HG03159 (cell line): ENCODE measurements at regions not wholly inside any gene's neighbourhood (a gene's known extent, or its start where the extent isn't known, plus 50 kb on each side); places are given as distances from the start of the nearest gene placed in this dataset.
"Not testable (repeated sequence)": the region's sequence is repeated elsewhere in the genome, so short reads cannot be mapped to it uniquely, and the experiment has no call there.

Source experiments
- ATAC-seq: cut with Tn5 transposase; IDR thresholded peaks from one replicate; pipeline ENCODE4 v1.9.1; 2021; ENCODE audit warnings: mild to moderate bottlenecking, moderate library complexity; ENCODE audit not compliant: unreplicated experiment

DNA sequence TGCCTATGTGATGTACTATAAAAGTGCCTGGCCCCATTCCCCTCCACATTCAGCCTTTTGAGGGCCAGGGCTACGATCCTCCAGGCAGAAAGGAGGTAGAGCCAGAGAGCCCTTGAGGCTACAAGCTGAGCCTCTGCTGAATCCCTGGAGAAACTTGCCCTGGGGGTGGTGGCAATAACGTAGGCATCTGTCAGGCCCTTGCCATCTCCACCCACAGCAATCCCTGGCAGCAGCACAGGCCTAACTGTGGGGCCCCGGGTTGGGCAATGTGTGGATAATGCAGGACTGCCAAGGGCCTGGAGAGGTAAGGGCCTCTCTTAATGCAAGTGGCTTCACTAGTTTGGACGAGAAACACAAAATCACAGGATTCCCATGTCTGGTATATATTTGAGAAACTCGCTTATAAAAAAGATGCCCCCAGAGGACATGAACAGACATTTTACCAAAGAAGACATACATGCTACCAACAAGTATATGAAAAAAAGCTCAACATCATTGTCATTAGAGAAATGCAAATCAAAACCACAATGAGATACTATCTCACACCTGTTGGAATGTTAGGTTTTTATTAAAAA lies 99.0 kb downstream of the QRSL1 start:
- no peak for ATAC-seq

DNA sequence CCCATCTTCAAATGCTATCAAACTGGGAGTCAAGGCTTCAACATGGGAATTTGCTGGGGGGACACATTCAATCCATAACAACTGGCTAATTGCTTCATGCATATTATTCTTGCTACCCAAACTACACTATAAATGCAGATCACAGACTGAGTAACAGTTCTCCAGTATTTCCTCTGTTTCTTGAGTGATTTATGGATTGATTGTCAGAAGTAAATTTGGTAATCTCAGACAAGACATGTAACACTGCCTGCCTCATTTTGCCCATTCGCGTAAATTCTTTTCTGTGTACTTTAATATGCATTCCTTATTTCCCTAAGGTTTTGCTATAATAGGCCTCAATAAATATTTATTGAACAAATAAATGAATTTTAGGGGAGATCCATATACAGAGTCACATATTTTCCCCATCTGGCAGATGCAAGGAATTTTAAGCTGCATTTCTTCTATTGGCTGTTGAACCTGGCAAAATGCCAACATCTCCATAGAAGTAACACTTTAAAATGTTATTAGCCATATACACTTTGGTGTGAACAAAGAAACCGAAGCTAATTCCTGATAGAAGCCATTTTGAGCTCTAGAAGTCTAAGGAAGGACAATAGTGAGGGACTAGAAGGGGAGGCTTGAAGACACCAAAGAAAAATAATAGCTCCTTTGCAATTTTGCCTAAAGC lies 98.2 kb downstream of the QRSL1 start:
- ATAC-seq, result no peak

DNA sequence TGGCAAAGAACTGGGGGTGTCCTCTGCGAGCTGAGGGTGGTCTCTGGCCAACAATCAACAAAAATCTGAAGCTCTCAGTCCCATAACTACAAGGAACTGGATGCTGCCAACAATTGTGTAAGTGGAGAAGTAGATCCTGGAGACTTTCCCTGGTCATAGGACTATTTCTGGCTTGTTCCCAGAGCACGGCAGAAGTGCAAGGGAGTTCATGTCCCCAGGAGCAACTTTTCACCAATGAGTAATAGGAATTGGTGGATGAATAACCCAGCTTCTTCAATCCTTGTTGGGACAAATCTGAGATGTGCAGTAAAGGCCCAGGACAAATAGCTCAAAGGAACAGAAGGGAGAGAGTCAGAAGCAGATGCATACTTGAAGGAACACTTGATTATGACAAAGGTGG lies 95.5 kb downstream of the QRSL1 start:
- no peak for ATAC-seq

DNA sequence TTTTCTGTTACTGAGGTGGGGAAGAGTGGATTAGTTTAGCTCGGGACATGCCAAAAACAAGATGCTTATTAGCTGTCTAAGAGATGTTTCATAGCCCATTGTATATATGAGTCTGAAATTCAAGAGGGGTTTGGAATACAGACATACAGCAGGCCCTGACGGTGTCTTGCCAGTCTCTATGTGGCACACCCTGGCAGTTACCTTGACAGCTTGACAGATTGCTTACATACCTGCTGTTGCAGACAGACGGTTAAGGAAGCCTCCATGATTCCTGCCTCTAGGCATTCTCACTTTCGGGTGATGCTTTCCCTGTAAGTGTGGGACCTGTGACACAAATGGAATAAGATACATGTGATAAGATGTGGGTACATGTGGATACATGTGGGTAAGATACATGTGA lies 95.0 kb downstream of the QRSL1 start:
- no peak for ATAC-seq

DNA sequence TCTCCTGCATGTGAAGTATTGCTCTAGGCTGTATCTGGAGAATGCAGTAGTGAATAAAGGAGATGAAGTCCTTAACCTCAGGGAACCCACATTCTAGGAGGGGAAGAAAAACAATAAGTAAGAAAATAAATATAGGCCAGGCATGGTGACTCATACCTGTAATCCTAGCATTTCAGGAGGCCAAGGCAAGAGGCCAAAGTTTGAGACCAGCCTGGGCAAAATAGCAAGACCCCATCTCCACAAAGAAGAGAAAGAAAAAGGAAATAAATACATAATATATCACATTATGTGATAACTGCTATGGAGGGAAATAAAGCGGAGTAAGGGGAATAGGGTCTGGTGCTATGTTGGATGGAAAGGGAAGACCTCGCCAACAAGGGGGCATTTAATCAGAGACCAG lies 94.0 kb downstream of the QRSL1 start:
- not testable (repeated sequence) for ATAC-seq

DNA sequence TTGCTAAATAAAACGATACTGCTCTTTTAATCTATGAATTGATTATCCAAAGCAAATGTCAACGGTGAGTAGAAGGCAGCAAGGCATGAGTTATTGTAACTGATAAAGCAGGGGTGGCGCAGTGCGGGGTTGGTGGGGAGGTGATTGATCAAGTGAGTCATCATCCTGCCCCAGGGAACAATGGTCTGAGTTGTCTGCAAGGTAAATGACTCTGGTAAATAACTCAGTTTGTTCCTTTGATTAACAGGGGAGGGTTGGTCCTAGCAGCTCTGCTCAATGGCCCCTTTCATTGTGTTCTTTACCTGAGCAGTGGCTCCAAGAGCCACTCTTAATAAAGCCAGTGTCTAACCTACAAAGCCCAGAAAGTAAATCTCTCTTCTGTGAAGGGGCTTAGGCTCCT lies 91.8 kb downstream of the QRSL1 start:
- ATAC-seq, result not testable (repeated sequence)
